ENCODE measurements at regions not wholly inside any gene's neighbourhood (a gene's known extent, or its start where the extent isn't known, plus 50 kb on each side); places are given as distances from the start of the nearest gene placed in this dataset.

DNA sequence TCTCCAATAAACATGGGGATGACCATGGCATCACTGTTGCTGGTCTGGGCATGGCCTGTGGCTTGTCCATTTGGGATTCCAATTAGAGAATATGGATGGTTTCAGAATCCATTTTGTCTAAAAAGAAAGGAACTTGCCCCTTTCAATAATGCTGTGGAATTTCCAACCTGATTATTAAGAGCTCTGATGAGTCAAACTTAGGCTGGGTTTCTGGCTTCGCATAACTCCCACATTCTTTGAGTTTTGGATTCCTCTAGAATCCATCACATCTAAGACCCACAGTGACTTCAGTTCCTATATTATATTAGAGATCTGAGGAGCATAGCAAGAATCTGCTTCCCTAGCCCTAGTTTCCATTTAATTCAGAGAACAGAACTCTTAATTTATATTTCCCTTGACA lies 531.5 kb downstream of the TNS1 start:
- no peak for TF ChIP-seq POLR2A (IDR thresholded peaks at IDR 0.05)
- TF ChIP-seq, protein P1, sequence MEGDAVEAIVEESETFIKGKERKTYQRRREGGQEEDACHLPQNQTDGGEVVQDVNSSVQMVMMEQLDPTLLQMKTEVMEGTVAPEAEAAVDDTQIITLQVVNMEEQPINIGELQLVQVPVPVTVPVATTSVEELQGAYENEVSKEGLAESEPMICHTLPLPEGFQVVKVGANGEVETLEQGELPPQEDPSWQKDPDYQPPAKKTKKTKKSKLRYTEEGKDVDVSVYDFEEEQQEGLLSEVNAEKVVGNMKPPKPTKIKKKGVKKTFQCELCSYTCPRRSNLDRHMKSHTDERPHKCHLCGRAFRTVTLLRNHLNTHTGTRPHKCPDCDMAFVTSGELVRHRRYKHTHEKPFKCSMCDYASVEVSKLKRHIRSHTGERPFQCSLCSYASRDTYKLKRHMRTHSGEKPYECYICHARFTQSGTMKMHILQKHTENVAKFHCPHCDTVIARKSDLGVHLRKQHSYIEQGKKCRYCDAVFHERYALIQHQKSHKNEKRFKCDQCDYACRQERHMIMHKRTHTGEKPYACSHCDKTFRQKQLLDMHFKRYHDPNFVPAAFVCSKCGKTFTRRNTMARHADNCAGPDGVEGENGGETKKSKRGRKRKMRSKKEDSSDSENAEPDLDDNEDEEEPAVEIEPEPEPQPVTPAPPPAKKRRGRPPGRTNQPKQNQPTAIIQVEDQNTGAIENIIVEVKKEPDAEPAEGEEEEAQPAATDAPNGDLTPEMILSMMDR (IDR thresholded peaks at IDR 0.05), result no peak
- Histone ChIP-seq H3K27me3 (no peaks in the 10 kb centered on the region), H3K27ac (no peak overlapping the region), H3K4me1 (no peaks in the 10 kb centered on the region), H3K36me3 (no peaks in the 10 kb centered on the region), H3K4me3 (no peak overlapping the region), H3K9me3 (no peaks in the 10 kb centered on the region)
- no peak for ATAC-seq
- no peak for DNase-seq
- intact Hi-C loops (cut with DNase I), result no loop called here
- WGBS (ENCODE audit: insufficient coverage, low coverage, low lambda C conversion rate, missing lambda C conversion rate), result 83% methylated on average over 1 of the region's 1 CpG

DNA sequence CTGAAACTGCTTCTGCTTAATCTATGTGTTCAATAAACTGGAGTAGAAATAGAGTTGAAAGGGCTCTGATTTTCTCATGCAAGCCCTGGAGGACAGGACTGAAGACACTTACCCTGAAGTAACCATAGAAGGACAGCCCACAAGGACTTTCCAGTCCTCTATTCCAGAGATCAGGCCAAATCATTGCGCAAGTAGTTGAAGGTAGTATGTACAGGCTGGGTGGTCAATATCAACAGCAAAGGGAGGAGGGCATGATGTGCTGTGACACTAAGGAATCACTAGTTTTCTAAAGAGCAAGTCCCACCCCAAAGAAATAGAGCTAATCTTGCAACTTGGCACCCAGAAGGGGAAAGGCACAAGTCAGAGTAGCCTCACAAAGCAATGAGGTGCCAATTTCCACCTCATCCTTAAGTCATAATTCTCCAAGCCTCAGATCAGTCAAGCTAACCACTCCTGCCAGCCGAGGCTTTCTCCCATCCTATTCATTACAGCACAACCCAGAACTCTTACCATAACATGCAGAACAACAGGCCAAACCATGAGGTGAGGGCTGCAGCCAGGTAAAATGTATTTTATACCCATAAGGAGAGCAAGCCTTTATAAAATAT lies 533.5 kb downstream of the TNS1 start:
- intact Hi-C loops (cut with DNase I), result no loop called here
- Histone ChIP-seq H3K4me1 (no peaks in the 10 kb centered on the region), H3K4me3 (no peak overlapping the region), H3K9me3 (no peaks in the 10 kb centered on the region), H3K27me3 (no peaks in the 10 kb centered on the region), H3K27ac (no peak overlapping the region), H3K36me3 (no peaks in the 10 kb centered on the region)
- ATAC-seq, result no peak
- WGBS (ENCODE audit: insufficient coverage, low coverage, low lambda C conversion rate, missing lambda C conversion rate), result 79% methylated on average over 2 of the region's 2 CpGs
- TF ChIP-seq, protein P1 (IDR thresholded peaks at IDR 0.05), result no peak
- TF ChIP-seq POLR2A (IDR thresholded peaks at IDR 0.05), result no peak
- DNase-seq, result no peak

DNA sequence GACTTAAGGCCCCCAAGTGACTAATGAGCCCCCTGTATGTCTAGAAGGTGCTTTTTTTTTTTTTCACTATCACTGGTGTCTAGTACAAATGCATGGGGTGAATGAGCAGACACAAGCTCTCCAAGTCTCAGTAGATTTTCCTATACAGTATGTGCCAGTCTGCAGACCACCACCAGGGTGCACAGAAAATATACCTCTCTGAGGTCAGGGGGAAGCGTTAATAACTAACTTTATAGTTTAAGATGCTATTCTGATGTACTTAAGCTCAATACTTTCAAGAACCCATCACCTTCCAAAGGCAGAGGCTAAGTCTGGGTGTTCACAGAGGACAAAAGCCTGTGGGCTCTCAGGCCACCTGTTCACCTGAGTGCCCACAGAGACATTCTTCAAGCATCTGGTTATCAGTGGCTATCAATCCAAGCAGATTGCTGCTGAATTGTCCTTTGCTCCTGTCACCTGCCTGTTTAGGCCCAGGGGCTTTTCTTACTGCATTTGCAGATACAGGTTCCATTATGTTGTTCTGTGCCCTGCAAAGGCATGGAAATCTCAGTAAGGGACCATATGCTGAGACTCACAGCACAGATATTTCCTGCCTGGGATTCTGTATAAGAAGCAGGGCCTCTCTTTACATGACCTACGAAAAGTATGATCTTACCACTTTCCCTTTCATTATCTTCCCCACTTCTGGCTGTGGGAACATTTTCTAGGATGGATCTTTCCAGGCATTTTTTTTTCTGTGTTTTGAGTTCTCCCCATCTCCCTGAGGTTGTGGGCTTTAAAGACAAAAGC lies 534.6 kb downstream of the TNS1 start:
- TF ChIP-seq, protein P1 (IDR thresholded peaks at IDR 0.05), result no peak
- TF ChIP-seq POLR2A (IDR thresholded peaks at IDR 0.05), result no peak
- H3K27ac ChIP-seq, result no peak overlapping the region
- no peak overlapping the region for H3K4me3 ChIP-seq
- WGBS (ENCODE audit: insufficient coverage, low coverage, low lambda C conversion rate, missing lambda C conversion rate), result 76% methylated on average over 2 of the region's 2 CpGs
- DNase-seq (no peak), ATAC-seq (no peak)
- intact Hi-C loops (cut with DNase I), result no loop called here
- no peaks in the 10 kb centered on the region for H3K4me1 ChIP-seq
- no peaks in the 10 kb centered on the region for H3K9me3 ChIP-seq
- no peaks in the 10 kb centered on the region for H3K27me3 ChIP-seq
- no peaks in the 10 kb centered on the region for H3K36me3 ChIP-seq

DNA sequence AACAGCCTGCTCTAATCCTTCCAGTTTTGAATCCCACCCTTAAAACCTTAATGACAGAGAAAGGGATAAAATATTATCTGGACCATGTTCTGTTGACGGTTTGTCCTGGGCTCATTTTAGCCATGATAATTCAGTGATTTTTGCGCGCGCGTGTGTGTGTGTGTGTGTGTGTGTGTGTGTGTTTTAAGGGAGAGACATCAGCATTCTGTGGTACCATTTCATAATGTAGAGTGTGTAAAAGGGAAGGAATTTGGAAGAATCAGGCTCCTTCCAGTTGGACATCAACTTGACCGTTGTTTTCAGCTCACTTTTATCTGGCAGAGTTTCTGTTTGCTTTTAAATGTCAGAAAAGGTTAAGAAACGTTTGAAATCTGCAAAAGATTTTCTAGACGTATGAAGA lies 535.5 kb downstream of the TNS1 start:
- H3K4me3 ChIP-seq, result no peak overlapping the region
- no peak for DNase-seq
- WGBS (ENCODE audit: insufficient coverage, low coverage, low lambda C conversion rate, missing lambda C conversion rate), result 51% methylated on average over 8 of the region's 8 CpGs
- intact Hi-C loops (cut with DNase I), result no loop called here
- H3K27ac ChIP-seq, result no peak overlapping the region
- H3K36me3 ChIP-seq, result no peaks in the 10 kb centered on the region
- no peak for ATAC-seq
- no peaks in the 10 kb centered on the region for H3K27me3 ChIP-seq
- no peaks in the 10 kb centered on the region for H3K9me3 ChIP-seq
- H3K4me1 ChIP-seq, result no peaks in the 10 kb centered on the region
- no peak for TF ChIP-seq POLR2A (IDR thresholded peaks at IDR 0.05)
- TF ChIP-seq, protein P1 (IDR thresholded peaks at IDR 0.05), result no peak
